WTC11 (cell line): ENCODE measurements at regions not wholly inside any gene's neighbourhood (a gene's known extent, or its start where the extent isn't known, plus 50 kb on each side); places are given as distances from the start of the nearest gene placed in this dataset.

ENCODE experiments used
- FOXJ3 ChIP-seq: sonication (generic); formaldehyde crosslinking; IDR thresholded peaks from 2 replicates; pipeline ENCODE4 v1.9.0; 2021; ENCODE audit warnings: missing genetic modification reagents, mild to moderate bottlenecking, borderline replicate concordance
- NR2C2 ChIP-seq: sonication (generic); formaldehyde crosslinking; IDR thresholded peaks from 2 replicates; pipeline ENCODE4 v1.8.0; 2022; ENCODE audit warnings: mild to moderate bottlenecking, missing genetic modification reagents
- SMAD3 ChIP-seq: sonication (generic); formaldehyde crosslinking; IDR thresholded peaks from 2 replicates; pipeline ENCODE4 v1.8.0; 2022; ENCODE audit warnings: missing genetic modification reagents, mild to moderate bottlenecking, borderline replicate concordance
- TEAD4 ChIP-seq: sonication (generic); formaldehyde crosslinking; IDR thresholded peaks from 2 replicates; pipeline ENCODE4 v1.8.0; 2022; ENCODE audit warnings: mild to moderate bottlenecking, missing genetic modification reagents
- ZNF138 ChIP-seq: sonication (generic); formaldehyde crosslinking; conservative IDR thresholded peaks from 2 replicates; pipeline ENCODE4 v1.8.1; 2022; ENCODE audit warnings: mild to moderate bottlenecking, moderate library complexity, missing genetic modification reagents
- TF ChIP-seq, protein P1 (sequence below): sonication (generic); formaldehyde crosslinking; IDR thresholded peaks from 2 replicates; pipeline ENCODE4 v1.8.0; 2022; ENCODE audit warnings: mild to moderate bottlenecking, missing genetic modification reagents
- TF ChIP-seq, protein P2 (sequence below): sonication (generic); formaldehyde crosslinking; IDR thresholded peaks from 2 replicates; pipeline ENCODE4 v1.8.0; 2022; ENCODE audit warnings: mild to moderate bottlenecking, missing genetic modification reagents
- TF ChIP-seq, protein P3 (sequence below): fragments of 200-600 bp; IDR thresholded peaks from 2 replicates; pipeline ENCODE4 v1.8.0; 2022; ENCODE audit warnings: antibody characterized with exemption
- TF ChIP-seq, protein P4 (sequence below): sonication (generic); formaldehyde crosslinking; IDR thresholded peaks from 2 replicates; pipeline ENCODE4 v1.8.1; 2022; ENCODE audit warnings: low read depth, missing genetic modification reagents, borderline replicate concordance

DNA sequence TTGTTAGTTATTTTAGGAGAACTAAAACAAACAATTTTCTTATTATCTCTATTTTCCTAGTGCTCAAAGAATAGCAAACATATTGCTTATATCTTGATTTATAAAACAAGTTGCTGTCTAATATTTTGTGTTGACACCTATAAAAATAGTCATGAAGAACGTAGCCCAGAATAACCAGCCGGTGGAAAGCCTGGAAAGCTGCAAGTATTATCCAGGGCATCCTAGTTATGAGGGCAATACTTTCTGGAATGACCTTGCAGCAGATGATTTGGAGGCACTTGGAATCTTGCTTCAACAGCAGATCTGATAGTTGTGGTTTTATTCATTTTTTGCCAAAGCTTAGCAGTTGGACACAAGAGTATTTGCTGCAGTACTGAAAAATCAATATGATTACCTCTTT lies 948.7 kb downstream of the LRFN5 start:
- no peak for TF ChIP-seq NR2C2
- TF ChIP-seq, protein P1, sequence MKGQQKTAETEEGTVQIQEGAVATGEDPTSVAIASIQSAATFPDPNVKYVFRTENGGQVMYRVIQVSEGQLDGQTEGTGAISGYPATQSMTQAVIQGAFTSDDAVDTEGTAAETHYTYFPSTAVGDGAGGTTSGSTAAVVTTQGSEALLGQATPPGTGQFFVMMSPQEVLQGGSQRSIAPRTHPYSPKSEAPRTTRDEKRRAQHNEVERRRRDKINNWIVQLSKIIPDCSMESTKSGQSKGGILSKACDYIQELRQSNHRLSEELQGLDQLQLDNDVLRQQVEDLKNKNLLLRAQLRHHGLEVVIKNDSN (CRISPR knock-in tag) = no peak
- TF ChIP-seq, protein P2, sequence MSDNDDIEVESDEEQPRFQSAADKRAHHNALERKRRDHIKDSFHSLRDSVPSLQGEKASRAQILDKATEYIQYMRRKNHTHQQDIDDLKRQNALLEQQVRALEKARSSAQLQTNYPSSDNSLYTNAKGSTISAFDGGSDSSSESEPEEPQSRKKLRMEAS (CRISPR knock-in tag) = no peak
- TF ChIP-seq, protein P3, sequence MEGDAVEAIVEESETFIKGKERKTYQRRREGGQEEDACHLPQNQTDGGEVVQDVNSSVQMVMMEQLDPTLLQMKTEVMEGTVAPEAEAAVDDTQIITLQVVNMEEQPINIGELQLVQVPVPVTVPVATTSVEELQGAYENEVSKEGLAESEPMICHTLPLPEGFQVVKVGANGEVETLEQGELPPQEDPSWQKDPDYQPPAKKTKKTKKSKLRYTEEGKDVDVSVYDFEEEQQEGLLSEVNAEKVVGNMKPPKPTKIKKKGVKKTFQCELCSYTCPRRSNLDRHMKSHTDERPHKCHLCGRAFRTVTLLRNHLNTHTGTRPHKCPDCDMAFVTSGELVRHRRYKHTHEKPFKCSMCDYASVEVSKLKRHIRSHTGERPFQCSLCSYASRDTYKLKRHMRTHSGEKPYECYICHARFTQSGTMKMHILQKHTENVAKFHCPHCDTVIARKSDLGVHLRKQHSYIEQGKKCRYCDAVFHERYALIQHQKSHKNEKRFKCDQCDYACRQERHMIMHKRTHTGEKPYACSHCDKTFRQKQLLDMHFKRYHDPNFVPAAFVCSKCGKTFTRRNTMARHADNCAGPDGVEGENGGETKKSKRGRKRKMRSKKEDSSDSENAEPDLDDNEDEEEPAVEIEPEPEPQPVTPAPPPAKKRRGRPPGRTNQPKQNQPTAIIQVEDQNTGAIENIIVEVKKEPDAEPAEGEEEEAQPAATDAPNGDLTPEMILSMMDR = no peak
- TF ChIP-seq SMAD3 (CRISPR knock-in tag) = no peak
- no peak for TF ChIP-seq FOXJ3 (CRISPR knock-in tag)
- TF ChIP-seq, protein P4, sequence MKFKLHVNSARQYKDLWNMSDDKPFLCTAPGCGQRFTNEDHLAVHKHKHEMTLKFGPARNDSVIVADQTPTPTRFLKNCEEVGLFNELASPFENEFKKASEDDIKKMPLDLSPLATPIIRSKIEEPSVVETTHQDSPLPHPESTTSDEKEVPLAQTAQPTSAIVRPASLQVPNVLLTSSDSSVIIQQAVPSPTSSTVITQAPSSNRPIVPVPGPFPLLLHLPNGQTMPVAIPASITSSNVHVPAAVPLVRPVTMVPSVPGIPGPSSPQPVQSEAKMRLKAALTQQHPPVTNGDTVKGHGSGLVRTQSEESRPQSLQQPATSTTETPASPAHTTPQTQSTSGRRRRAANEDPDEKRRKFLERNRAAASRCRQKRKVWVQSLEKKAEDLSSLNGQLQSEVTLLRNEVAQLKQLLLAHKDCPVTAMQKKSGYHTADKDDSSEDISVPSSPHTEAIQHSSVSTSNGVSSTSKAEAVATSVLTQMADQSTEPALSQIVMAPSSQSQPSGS (CRISPR knock-in tag) = no peak
- no peak for TF ChIP-seq ZNF138
- TF ChIP-seq TEAD4 = no peak
